Stimulated activated CD4-positive, alpha-beta T cell treated with anti-CD3 and anti-CD28 coated beads, Interleukin-15, amount 100 ng/mL, for 48 hours (primary cell): ENCODE measurements at regions not wholly inside any gene's neighbourhood (a gene's known extent, or its start where the extent isn't known, plus 50 kb on each side); places are given as distances from the start of the nearest gene placed in this dataset.

Source experiments
- DNase-seq, 2 donors: peaks; one replicate each; pipeline ENCODE4 v3.0.0-alpha.2; 2020; ENCODE audit warnings: low read depth in 2 of 2

- DNase-seq: no peak
Observed at GRCh38 chr20:12276011-12276673, 358.4 kb downstream of the BTBD3 start.

- DNase-seq: no peak
Observed at GRCh38 chr20:12287575-12287974, 369.9 kb downstream of the BTBD3 start.

GRCh38 chr20:12289465-12289864, 371.8 kb downstream of the BTBD3 start:
- no peak for DNase-seq

- no peak for DNase-seq
Observed at GRCh38 chr20:12291386-12291785, 373.7 kb downstream of the BTBD3 start.

- no peak for DNase-seq
Observed at GRCh38 chr20:12293900-12294299, 376.2 kb downstream of the BTBD3 start.

GRCh38 chr20:12294678-12295077, 377.0 kb downstream of the BTBD3 start:
- no peak for DNase-seq

- no peak for DNase-seq
Observed at GRCh38 chr20:12305188-12305950, 387.7 kb downstream of the BTBD3 start.

GRCh38 chr20:12306107-12306506, 388.4 kb downstream of the BTBD3 start:
- DNase-seq: no peak

- no peak for DNase-seq
Observed at GRCh38 chr20:12311094-12311865, 393.6 kb downstream of the BTBD3 start.

GRCh38 chr20:12315652-12316051, 398.0 kb downstream of the BTBD3 start:
- no peak for DNase-seq

GRCh38 chr20:12316794-12317193, 399.1 kb downstream of the BTBD3 start:
- no peak for DNase-seq

- no peak for DNase-seq
Observed at GRCh38 chr20:12317433-12317832, 399.7 kb downstream of the BTBD3 start.

- no peak for DNase-seq
Observed at GRCh38 chr20:12318043-12318442, 400.4 kb downstream of the BTBD3 start.

- no peak for DNase-seq
Observed at GRCh38 chr20:12321736-12322135, 404.0 kb downstream of the BTBD3 start.

GRCh38 chr20:12327205-12327604, 409.5 kb downstream of the BTBD3 start:
- no peak for DNase-seq

- DNase-seq: no peak
Observed at GRCh38 chr20:12331236-12331635, 413.5 kb downstream of the BTBD3 start.

- DNase-seq: no peak
Observed at GRCh38 chr20:12337601-12338000, 419.9 kb downstream of the BTBD3 start.

GRCh38 chr20:12345978-12346377, 428.3 kb downstream of the BTBD3 start:
- no peak for DNase-seq

- no peak for DNase-seq
Observed at GRCh38 chr20:12353842-12354241, 436.1 kb downstream of the BTBD3 start.

- DNase-seq: no peak
Observed at GRCh38 chr20:12354725-12355124, 437.0 kb downstream of the BTBD3 start.

GRCh38 chr20:12355185-12355584, 437.5 kb downstream of the BTBD3 start:
- DNase-seq: no peak

GRCh38 chr20:12358006-12358654, 440.4 kb downstream of the BTBD3 start:
- DNase-seq: no peak
